HG02870 (cell line): ENCODE measurements at regions not wholly inside any gene's neighbourhood (a gene's known extent, or its start where the extent isn't known, plus 50 kb on each side); places are given as distances from the start of the nearest gene placed in this dataset.
"Not testable (repeated sequence)": the region's sequence is repeated elsewhere in the genome, so short reads cannot be mapped to it uniquely, and the experiment has no call there.

Experiments used
- ATAC-seq: cut with Tn5 transposase; IDR thresholded peaks from one replicate; pipeline ENCODE4 v1.9.1; 2021; ENCODE audit warnings: mild to moderate bottlenecking, moderate library complexity; ENCODE audit not compliant: unreplicated experiment

GRCh38 chr16:86858501-86858900 lies 280.2 kb downstream of the FOXL1 start:
- ATAC-seq = no peak

DNA sequence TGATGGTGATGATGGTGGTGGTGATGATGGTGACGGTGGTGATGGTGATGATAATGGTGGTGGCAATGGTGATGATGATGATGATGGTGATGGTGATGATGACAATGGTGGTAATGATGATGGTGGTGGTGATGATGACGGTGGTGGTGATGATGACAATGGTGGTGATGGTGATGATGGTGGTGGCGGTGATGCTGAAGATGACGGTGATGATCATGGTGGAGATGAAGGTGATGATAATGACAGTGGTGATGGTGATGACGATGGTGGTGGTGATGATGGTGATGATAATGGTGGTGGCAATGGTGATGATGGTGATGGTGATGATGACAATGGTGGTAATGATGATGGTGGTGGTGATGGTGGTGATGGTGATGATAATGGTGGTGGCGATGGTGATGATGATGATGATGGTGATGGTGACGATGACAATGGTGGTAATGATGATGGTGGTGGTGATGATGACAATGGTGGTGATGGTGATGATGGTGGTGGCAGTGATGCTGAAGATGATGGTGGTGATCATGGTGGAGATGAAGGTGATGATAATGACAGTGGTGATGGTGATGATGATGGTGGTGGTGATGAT lies 283.0 kb downstream of the FOXL1 start:
- ATAC-seq = not testable (repeated sequence)

- no peak for ATAC-seq
Measured at GRCh38 chr16:86862595-86863280, 284.4 kb downstream of the FOXL1 start.

DNA sequence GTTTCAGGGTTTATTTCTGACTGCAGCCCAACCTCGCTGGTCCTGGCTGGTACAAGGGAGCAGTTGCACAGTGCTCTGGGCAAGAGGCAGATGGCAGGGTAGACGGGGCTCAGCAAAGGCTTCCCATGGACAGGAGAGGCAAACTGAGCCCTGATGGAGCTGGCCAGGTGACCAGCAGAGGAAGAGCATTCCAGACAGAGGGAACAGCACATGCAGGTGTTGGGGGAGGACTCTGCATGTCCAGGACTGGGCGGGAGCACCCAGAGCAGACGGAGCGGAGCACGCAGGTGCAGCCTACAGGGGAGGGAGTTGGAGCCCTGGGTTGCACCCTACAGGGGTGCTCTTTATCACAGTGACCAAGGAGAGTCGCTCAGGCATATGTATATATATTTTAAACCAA lies 285.3 kb downstream of the FOXL1 start:
- ATAC-seq = no peak

- ATAC-seq = no peak
Measured at GRCh38 chr16:86864586-86864985, 286.2 kb downstream of the FOXL1 start.

- ATAC-seq = no peak
Measured at GRCh38 chr16:86865851-86866662, 287.7 kb downstream of the FOXL1 start.

DNA sequence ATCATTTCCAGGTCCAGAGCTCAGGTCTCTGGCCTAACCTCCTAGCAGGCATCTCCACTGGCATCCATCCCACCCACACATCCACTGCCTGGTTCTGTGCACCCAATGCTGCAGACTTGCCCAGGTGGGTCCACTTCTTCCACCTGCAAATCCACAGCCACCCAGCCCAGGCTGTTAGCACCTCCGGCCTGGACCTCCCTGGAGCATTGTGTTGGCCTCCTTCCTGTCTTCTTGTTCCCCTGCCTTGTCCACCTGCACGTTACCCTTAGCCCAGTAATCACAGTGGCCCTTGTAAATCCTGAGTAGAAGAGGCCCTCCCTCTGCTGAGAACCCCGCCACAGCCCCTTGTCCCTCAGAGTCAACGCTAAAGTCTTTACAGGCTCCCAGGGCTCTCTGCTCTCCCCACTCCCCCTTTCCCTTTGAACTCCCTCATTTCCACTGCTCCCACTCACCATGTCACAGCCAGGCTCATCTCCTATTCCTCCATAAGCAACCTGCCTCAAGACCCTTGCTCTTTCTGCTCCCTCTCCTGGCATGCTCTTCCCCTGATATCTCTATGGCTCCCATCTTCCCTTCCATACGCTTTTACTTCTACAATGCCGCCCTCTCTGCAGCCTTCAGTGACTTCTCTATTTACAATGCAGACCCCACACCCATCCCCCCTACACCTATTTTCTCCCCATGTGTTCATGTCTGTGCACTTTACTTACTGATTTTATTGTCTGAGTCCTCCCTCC lies 288.8 kb downstream of the FOXL1 start:
- ATAC-seq = no peak

DNA sequence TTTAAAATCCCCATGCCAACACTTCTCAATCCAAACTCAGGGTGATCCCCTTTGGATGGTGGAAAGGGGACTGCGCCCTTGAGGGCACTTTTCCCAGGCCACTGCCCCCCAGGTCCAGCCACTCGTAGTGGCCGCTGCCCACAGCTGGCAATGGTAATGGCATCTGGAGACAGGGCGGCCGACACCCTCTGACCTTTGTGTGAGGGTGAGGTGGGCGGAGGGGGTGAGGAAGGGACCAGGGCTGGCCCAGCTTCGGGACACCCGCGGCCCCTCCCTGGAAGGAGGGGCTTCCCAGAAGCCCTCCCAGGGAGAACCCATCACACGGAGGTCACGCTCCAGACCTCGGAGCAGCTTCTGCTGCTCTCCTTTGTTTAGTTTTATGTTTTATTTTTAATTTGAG lies 289.7 kb downstream of the FOXL1 start:
- ATAC-seq = no peak

GRCh38 chr16:86868786-86869185 lies 290.4 kb downstream of the FOXL1 start:
- no peak for ATAC-seq

DNA sequence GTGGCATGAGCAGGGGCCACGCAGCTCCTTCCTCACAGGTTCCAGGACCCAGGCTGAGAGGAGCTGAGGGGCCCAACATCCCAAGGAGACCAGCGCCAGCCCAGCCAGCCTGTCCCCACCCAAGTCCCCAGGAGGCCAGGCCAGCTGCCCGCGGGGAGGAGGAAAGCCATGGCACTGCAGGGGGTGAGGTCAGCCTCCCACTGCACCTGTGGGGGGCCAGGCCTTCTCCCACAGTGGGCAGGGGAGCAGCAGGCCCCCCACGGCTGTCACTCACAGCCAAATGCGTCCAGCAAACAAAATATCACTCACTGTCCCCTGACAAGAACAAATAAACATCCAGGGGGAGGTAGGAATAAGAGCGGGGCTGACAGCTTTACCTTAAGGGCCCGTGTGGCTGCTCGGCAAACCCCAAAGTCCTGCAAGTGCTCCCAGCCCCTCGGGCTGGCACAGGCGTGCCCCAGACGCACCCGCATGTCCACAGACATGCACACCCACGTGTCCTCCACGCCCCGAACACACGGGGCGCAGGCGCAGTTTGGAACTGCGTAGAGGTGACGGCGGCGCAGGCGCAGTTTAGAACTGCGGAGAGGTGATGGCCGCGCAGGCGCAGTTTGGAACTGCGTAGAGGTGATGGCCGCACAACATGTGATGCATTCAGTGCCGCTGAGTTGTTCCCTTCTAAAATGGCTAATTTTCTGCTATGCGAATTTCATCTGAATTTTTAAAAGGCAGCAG lies 291.1 kb downstream of the FOXL1 start:
- no peak for ATAC-seq

- no peak for ATAC-seq
Measured at GRCh38 chr16:86870380-86870779, 292.0 kb downstream of the FOXL1 start.

DNA sequence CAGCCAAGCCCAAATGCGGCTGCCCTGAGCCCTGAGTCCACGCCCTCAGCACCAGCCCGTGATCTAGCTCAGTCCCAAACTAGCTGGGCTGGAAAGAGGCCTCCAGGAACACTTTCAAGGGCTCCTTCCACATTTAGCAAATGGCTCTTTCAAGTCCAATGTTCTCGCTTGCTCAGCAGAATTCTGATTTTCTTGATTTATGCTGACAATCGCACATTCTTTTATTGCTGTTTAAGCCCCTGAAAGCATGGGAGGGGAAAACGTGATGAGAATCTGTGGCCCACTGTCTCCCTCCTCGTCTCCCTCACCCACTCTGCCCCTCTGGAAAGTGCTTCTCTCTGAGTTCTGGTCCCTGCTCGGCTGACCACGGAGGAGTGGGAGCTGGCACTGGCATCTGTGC lies 293.8 kb downstream of the FOXL1 start:
- no peak for ATAC-seq

- no peak for ATAC-seq
Measured at GRCh38 chr16:86872833-86873232, 294.5 kb downstream of the FOXL1 start.

- no peak for ATAC-seq
Measured at GRCh38 chr16:86874141-86874540, 295.8 kb downstream of the FOXL1 start.

DNA sequence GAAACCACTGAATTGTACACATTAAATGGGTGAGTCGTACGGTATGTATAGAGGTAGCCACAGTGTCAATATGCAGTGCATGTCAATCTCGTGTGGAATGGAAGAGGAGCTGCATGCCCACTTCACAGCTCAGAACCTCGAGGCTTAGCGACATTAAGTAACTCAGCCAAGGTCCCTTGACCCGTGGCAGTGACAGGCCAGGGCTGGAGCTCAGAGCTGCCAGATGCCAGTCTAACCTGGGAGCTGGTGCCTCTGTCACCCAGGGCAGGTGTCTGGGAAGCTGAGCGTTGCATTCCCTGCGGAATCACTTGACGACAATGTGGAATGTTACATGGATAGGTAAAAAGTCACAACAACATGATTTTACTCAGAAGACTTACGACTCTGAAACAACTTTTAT lies 298.1 kb downstream of the FOXL1 start:
- no peak for ATAC-seq

- ATAC-seq = no peak
Measured at GRCh38 chr16:86877108-86877507, 298.8 kb downstream of the FOXL1 start.

- no peak for ATAC-seq
Measured at GRCh38 chr16:86877835-86878234, 299.5 kb downstream of the FOXL1 start.

- no peak for ATAC-seq
Measured at GRCh38 chr16:86878236-86879080, 300.1 kb downstream of the FOXL1 start.

- ATAC-seq = no peak
Measured at GRCh38 chr16:86879268-86879667, 300.9 kb downstream of the FOXL1 start.
